ENCODE measurements at regions not wholly inside any gene's neighbourhood (a gene's known extent, or its start where the extent isn't known, plus 50 kb on each side); places are given as distances from the start of the nearest gene placed in this dataset.

GRCh38 chr6:153942361-153942760 is 96.7 kb upstream of the OPRM1 start:
- TF ChIP-seq CTCF (optimal IDR thresholded peaks at IDR 0.05 in 1 of 3, IDR thresholded peaks at IDR 0.05 in 1 of 3, conservative IDR thresholded peaks at IDR 0.05 in 1 of 3; ENCODE audit: extremely low read depth in 1 of 3, insufficient read depth in 2 of 3, low read length in 3 of 3): no peak
- no peak for TF ChIP-seq EZH2 (IDR thresholded peaks at IDR 0.05; ENCODE audit: low read length)

All from keratinocyte (primary cell).